SU-DHL-6 (cell line): ENCODE measurements at regions not wholly inside any gene's neighbourhood (a gene's known extent, or its start where the extent isn't known, plus 50 kb on each side); places are given as distances from the start of the nearest gene placed in this dataset.
"Not testable (repeated sequence)": the region's sequence is repeated elsewhere in the genome, so short reads cannot be mapped to it uniquely, and the experiment has no call there.

Source experiments
- H2AFZ ChIP-seq: fragments of 200-600 bp; sonication (generic); 2 replicates; pipeline ENCODE4 v1.6.1; 2014; ENCODE audit warnings: low read depth, mild to moderate bottlenecking, moderate library complexity, mixed read lengths, antibody characterized with exemption, low read length; ENCODE audit not compliant: severe bottlenecking
- H3F3A ChIP-seq: fragments of 200-600 bp; shearing (Covaris generic); 2 replicates; pipeline ENCODE4 v1.6.0; 2016; ENCODE audit warnings: antibody characterized with exemption, mild to moderate bottlenecking; ENCODE audit not compliant: insufficient read depth
- H3K27ac ChIP-seq: fragments of 200-600 bp; sonication (generic); 2 replicates; pipeline ENCODE4 v1.5.1; 2016; ENCODE audit warnings: low read depth, mild to moderate bottlenecking, low read length, moderate library complexity, mixed read lengths
- H3K27me3 ChIP-seq: fragments of 200-600 bp; sonication (generic), shearing (Covaris generic); 2 replicates; pipeline ENCODE4 v1.6.0; 2014; ENCODE audit warnings: mild to moderate bottlenecking, low read length
- H3K36me3 ChIP-seq: fragments of 200-600 bp; sonication (generic); 2 replicates; pipeline ENCODE4 v1.6.1; 2014; ENCODE audit warnings: mild to moderate bottlenecking, low read length, mixed read lengths
- H3K4me2 ChIP-seq: fragments of 300-600, 200-600 bp; shearing (Covaris generic), sonication (generic); 2 replicates; pipeline ENCODE4 v1.6.0; 2014; ENCODE audit warnings: low read length, low read depth, mild to moderate bottlenecking; ENCODE audit not compliant: poor library complexity, severe bottlenecking
- H3K4me3 ChIP-seq: fragments of 200-600 bp; sonication (generic); 2 replicates; pipeline ENCODE4 v1.5.1; 2014; ENCODE audit warnings: antibody characterized with exemption, low read length, mild to moderate bottlenecking, mixed read lengths; ENCODE audit not compliant: insufficient read depth, poor library complexity, severe bottlenecking
- H3K79me2 ChIP-seq: fragments of 200-600 bp; sonication (generic); 2 replicates; pipeline ENCODE4 v1.6.1; 2014; ENCODE audit warnings: mild to moderate bottlenecking, low read length, moderate library complexity; ENCODE audit not compliant: insufficient read depth
- H3K9ac ChIP-seq: fragments of 200-600 bp; sonication (generic); 2 replicates; pipeline ENCODE4 v1.7.0; 2014; ENCODE audit warnings: mild to moderate bottlenecking, low read length
- H3K9me2 ChIP-seq: fragments of 200-600 bp; sonication (generic); replicated peaks from 2 replicates; pipeline ENCODE4 v1.6.1; 2014; ENCODE audit warnings: low read length; ENCODE audit not compliant: insufficient read depth
- H3K9me3 ChIP-seq: fragments of 200-600 bp; sonication (generic); 2 replicates; pipeline ENCODE4 v1.6.1; 2014; ENCODE audit warnings: low read length, mixed read lengths; ENCODE audit not compliant: insufficient read depth
- H4K20me1 ChIP-seq: fragments of 200-600 bp; sonication (generic); 2 replicates; pipeline ENCODE4 v1.6.1; 2014; ENCODE audit warnings: low read depth, mild to moderate bottlenecking, antibody characterized with exemption, low read length, moderate library complexity, mixed read lengths
- EZH2phosphoT487 ChIP-seq: fragments of 200-600 bp; sonication (generic), shearing (Covaris generic); conservative IDR thresholded peaks from 2 replicates; pipeline ENCODE4 v1.6.1; 2018; ENCODE audit warnings: mild to moderate bottlenecking, antibody characterized with exemption, low read length, moderate library complexity, mixed read lengths
- TF ChIP-seq, protein P1 (sequence below): fragments of 200-600 bp; sonication (generic); IDR thresholded peaks from one replicate; pipeline ENCODE4 v1.5.1; 2017; ENCODE audit warnings: antibody characterized with exemption, mild to moderate bottlenecking, low read length, moderate library complexity; ENCODE audit not compliant: insufficient read depth, poor library complexity, severe bottlenecking

DNA sequence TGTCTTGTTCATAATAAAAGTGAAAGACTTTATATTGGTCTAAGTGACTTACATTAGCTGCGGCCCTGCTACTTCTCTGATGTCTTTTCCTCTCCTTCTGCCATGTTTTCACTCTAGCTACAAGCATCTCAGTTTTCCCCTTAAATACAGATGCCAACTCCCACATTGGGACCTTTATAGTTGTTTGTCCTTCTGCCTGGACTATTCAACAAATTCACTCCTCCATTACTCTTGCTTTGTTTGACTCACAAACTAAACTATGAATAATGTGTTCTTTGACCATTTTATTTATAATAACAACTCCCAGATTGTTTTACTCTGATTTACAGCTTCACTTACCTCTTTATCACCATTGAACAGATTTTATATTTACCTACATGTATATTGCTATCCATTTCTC, 1369.9 kb downstream of the SI start:
- Histone ChIP-seq H2AFZ (peak overlapping the region; percentile 87), H4K20me1 (no peaks in the 10 kb centered on the region), H3K4me2 (no peak overlapping the region), H3K79me2 (no peaks in the 10 kb centered on the region), H3K9ac (no peak overlapping the region), H3K27ac (no peak overlapping the region), H3K4me3 (no peak overlapping the region), H3K36me3 (no peaks in the 10 kb centered on the region), H3K27me3 (no peaks in the 10 kb centered on the region), H3K9me3 (no peaks in the 10 kb centered on the region), H3K9me2 (no peaks in the 10 kb centered on the region), H3F3A (no peaks in the 10 kb centered on the region)
- TF ChIP-seq, protein P1, sequence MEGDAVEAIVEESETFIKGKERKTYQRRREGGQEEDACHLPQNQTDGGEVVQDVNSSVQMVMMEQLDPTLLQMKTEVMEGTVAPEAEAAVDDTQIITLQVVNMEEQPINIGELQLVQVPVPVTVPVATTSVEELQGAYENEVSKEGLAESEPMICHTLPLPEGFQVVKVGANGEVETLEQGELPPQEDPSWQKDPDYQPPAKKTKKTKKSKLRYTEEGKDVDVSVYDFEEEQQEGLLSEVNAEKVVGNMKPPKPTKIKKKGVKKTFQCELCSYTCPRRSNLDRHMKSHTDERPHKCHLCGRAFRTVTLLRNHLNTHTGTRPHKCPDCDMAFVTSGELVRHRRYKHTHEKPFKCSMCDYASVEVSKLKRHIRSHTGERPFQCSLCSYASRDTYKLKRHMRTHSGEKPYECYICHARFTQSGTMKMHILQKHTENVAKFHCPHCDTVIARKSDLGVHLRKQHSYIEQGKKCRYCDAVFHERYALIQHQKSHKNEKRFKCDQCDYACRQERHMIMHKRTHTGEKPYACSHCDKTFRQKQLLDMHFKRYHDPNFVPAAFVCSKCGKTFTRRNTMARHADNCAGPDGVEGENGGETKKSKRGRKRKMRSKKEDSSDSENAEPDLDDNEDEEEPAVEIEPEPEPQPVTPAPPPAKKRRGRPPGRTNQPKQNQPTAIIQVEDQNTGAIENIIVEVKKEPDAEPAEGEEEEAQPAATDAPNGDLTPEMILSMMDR = no peak
- TF ChIP-seq EZH2phosphoT487 = no peak

DNA sequence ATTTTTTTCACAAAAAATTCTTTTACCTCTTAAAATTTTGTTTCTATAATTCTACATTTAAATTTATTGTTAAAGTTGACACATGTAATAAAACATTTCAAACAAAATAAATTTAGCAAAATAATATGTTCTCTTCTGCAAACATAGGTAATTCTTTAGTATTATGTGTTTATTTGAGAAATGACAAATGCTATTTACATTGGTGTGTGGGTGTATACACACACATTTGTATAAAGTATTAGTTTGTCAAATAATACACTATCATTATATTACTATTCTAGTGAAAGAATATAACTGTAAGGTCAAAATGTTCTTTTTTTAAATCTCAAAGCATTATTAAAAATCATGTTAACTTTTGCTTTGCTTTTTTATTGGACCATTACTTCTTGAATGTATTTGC, 1370.6 kb downstream of the SI start:
- H3K4me3 ChIP-seq = no peak overlapping the region
- peak overlapping the region; percentile 21 for H2AFZ ChIP-seq
- H3K27ac ChIP-seq = no peak overlapping the region
- TF ChIP-seq, protein P1 = no peak
- TF ChIP-seq EZH2phosphoT487 = no peak
- no peak overlapping the region for H3K4me2 ChIP-seq
- H3K9me3 ChIP-seq = no peaks in the 10 kb centered on the region
- H3K9me2 ChIP-seq = no peaks in the 10 kb centered on the region
- H3K9ac ChIP-seq = no peak overlapping the region
- H3K79me2 ChIP-seq = no peaks in the 10 kb centered on the region
- no peaks in the 10 kb centered on the region for H3K27me3 ChIP-seq
- no peaks in the 10 kb centered on the region for H4K20me1 ChIP-seq
- H3K36me3 ChIP-seq = no peaks in the 10 kb centered on the region
- H3F3A ChIP-seq = no peaks in the 10 kb centered on the region

DNA sequence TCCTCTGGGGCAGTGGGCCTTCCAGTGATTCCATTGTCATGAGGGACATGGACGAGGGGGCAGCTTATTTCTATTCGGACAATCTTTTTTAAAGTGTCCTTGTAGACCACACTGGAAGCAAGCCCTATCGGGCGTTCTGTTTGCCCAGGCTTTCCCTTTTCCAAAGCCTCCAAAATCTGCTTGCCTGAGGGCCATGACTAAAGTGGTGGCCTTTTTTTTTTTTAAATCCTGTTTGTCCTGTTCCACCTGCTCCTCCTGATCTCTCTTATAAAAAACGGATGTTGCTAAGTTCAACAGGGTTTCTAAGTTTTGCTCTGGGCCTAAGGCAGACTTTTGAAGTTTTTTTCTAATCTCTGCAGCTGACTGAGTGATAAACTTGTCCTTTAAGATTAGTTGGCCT, 1380.1 kb downstream of the SI start:
- not testable (repeated sequence) for H3K36me3 ChIP-seq, H2AFZ ChIP-seq, H3K4me2 ChIP-seq, H3K27ac ChIP-seq, H3F3A ChIP-seq, H3K9me2 ChIP-seq, H3K9ac ChIP-seq, H3K27me3 ChIP-seq, H3K9me3 ChIP-seq, H4K20me1 ChIP-seq, H3K79me2 ChIP-seq, H3K4me3 ChIP-seq

- Histone ChIP-seq H4K20me1 (no peaks in the 10 kb centered on the region), H3K9ac (no peak overlapping the region), H3K4me3 (no peak overlapping the region), H3F3A (no peaks in the 10 kb centered on the region), H2AFZ (no peak overlapping the region), H3K27me3 (no peaks in the 10 kb centered on the region), H3K79me2 (no peaks in the 10 kb centered on the region), H3K9me2 (no peaks in the 10 kb centered on the region), H3K9me3 (peaks cover 14% of the 10 kb centered on the region; the same call in 1 of the 2 replicates), H3K36me3 (0 out of 2 replicates have a peak, but pooled peaks cover 5% of the 10 kb centered on the region), H3K4me2 (no peak overlapping the region), H3K27ac (no peak overlapping the region)
- no peak for TF ChIP-seq EZH2phosphoT487
- TF ChIP-seq, protein P1 = no peak
Observed at GRCh38 chr3:163692494-163692893, 1385.8 kb downstream of the SI start.
